Astrocyte of the spinal cord (primary cell): ENCODE measurements at regions not wholly inside any gene's neighbourhood (a gene's known extent, or its start where the extent isn't known, plus 50 kb on each side); places are given as distances from the start of the nearest gene placed in this dataset.

Experiments used
- DNase-seq: peaks from one replicate; pipeline ENCODE4 v3.0.0; 2011; ENCODE audit warnings: low read depth, low spot score
- H3K4me3 ChIP-seq: 2 replicates; pipeline ENCODE4 v1.5.1; 2011; ENCODE audit warnings: low read depth, mild to moderate bottlenecking, low read length, moderate library complexity
- CTCF ChIP-seq: IDR thresholded peaks from 2 replicates; pipeline ENCODE4 v1.5.1; 2012; ENCODE audit warnings: low read depth, mild to moderate bottlenecking, low read length, inconsistent platforms
- in situ Hi-C: cut with HindIII; loops from 2 replicates; pipeline ENCODE4 v1.10.0; 2017; ENCODE audit warnings: low sequenced_read_pairs

- TF ChIP-seq CTCF = no peak
- in situ Hi-C loops = no loop called here
- no peak for DNase-seq
- no peak overlapping the region for H3K4me3 ChIP-seq
Measured at GRCh38 chr2:221006084-221006483, 566.0 kb downstream of the EPHA4 start.

- TF ChIP-seq CTCF = no peak
- no peak for DNase-seq
- no peak overlapping the region for H3K4me3 ChIP-seq
- in situ Hi-C loops = no loop called here
Measured at GRCh38 chr2:221016551-221016950, 555.6 kb downstream of the EPHA4 start.

GRCh38 chr2:221018262-221018661 is 553.8 kb downstream of the EPHA4 start:
- DNase-seq = no peak
- H3K4me3 ChIP-seq = no peak overlapping the region
- in situ Hi-C loops = no loop called here
- TF ChIP-seq CTCF = no peak

- in situ Hi-C loops = no loop called here
- H3K4me3 ChIP-seq = no peak overlapping the region
- no peak for TF ChIP-seq CTCF
- DNase-seq = no peak
Measured at GRCh38 chr2:221019668-221020067, 552.4 kb downstream of the EPHA4 start.

GRCh38 chr2:221022554-221022953 is 549.5 kb downstream of the EPHA4 start:
- no peak overlapping the region for H3K4me3 ChIP-seq
- no peak for TF ChIP-seq CTCF
- in situ Hi-C loops = no loop called here
- no peak for DNase-seq

GRCh38 chr2:221025398-221025797 is 546.7 kb downstream of the EPHA4 start:
- DNase-seq = no peak
- H3K4me3 ChIP-seq = no peak overlapping the region
- in situ Hi-C loops = no loop called here
- TF ChIP-seq CTCF = no peak
